ENCODE measurements at regions not wholly inside any gene's neighbourhood (a gene's known extent, or its start where the extent isn't known, plus 50 kb on each side); places are given as distances from the start of the nearest gene placed in this dataset.
"Not testable (repeated sequence)": the region's sequence is repeated elsewhere in the genome, so short reads cannot be mapped to it uniquely, and the experiment has no call there.

GRCh38 chr10:53335803-53336422, 563.3 kb upstream of the MBL2 start:
- H3K27ac Mint-ChIP-seq; CTCF ChIA-PET; DNase-seq; H3K4me3 Mint-ChIP-seq; intact Hi-C loops (cut with micrococcal nuclease); H3K27me3 Mint-ChIP-seq (ENCODE audit: low read depth); H3K4me1 Mint-ChIP-seq (ENCODE audit: low read depth); H3K36me3 Mint-ChIP-seq (ENCODE audit: low read depth): not testable (repeated sequence)
- H3K9me3 Mint-ChIP-seq, result peaks cover 26% of the 10 kb centered on the region

GRCh38 chr10:53331460-53331859, 558.9 kb upstream of the MBL2 start:
- intact Hi-C loops (cut with micrococcal nuclease), result no loop called here
- no peak for DNase-seq
- H3K4me3 Mint-ChIP-seq, result no peak overlapping the region
- no peak overlapping the region for H3K27ac Mint-ChIP-seq
- no peaks in the 10 kb centered on the region for H3K4me1 Mint-ChIP-seq (ENCODE audit: low read depth)
- H3K36me3 Mint-ChIP-seq (ENCODE audit: low read depth), result no peaks in the 10 kb centered on the region
- CTCF ChIA-PET, result no interaction called here
- H3K9me3 Mint-ChIP-seq, result peaks cover 17% of the 10 kb centered on the region
- H3K27me3 Mint-ChIP-seq (ENCODE audit: low read depth), result no peaks in the 10 kb centered on the region

- H3K27me3 Mint-ChIP-seq (ENCODE audit: low read depth); intact Hi-C loops (cut with micrococcal nuclease); DNase-seq; H3K9me3 Mint-ChIP-seq; CTCF ChIA-PET; H3K4me1 Mint-ChIP-seq (ENCODE audit: low read depth); H3K36me3 Mint-ChIP-seq (ENCODE audit: low read depth); H3K27ac Mint-ChIP-seq; H3K4me3 Mint-ChIP-seq: not testable (repeated sequence)
These were observed 554.1 kb upstream of the MBL2 start for GRCh38 chr10:53326401-53327305.

GRCh38 chr10:53325066-53325465, 552.5 kb upstream of the MBL2 start:
- H3K4me3 Mint-ChIP-seq, result no peak overlapping the region
- peaks cover 2% of the 10 kb centered on the region for H3K9me3 Mint-ChIP-seq
- CTCF ChIA-PET, result interaction anchor here (0.6 kb wide), 1 partner anchor 78 kb away, joined by 4 read pairs; no protein-coding TSS in a partner anchor
- intact Hi-C loops (cut with micrococcal nuclease), result no loop called here
- H3K4me1 Mint-ChIP-seq (ENCODE audit: low read depth), result no peaks in the 10 kb centered on the region
- no peaks in the 10 kb centered on the region for H3K36me3 Mint-ChIP-seq (ENCODE audit: low read depth)
- no peak overlapping the region for H3K27ac Mint-ChIP-seq
- DNase-seq, result no peak
- no peaks in the 10 kb centered on the region for H3K27me3 Mint-ChIP-seq (ENCODE audit: low read depth)

GRCh38 chr10:53315709-53316108, 543.1 kb upstream of the MBL2 start:
- DNase-seq, result no peak
- no peak overlapping the region for H3K27ac Mint-ChIP-seq
- no peak overlapping the region for H3K4me3 Mint-ChIP-seq
- peaks cover 2% of the 10 kb centered on the region for H3K9me3 Mint-ChIP-seq
- CTCF ChIA-PET, result no interaction called here
- intact Hi-C loops (cut with micrococcal nuclease), result no loop called here
- H3K36me3 Mint-ChIP-seq (ENCODE audit: low read depth), result no peaks in the 10 kb centered on the region
- H3K27me3 Mint-ChIP-seq (ENCODE audit: low read depth), result no peaks in the 10 kb centered on the region
- H3K4me1 Mint-ChIP-seq (ENCODE audit: low read depth), result no peaks in the 10 kb centered on the region

- H3K27me3 Mint-ChIP-seq (ENCODE audit: low read depth), result no peaks in the 10 kb centered on the region
- DNase-seq, result no peak
These were observed 542.3 kb upstream of the MBL2 start for GRCh38 chr10:53314876-53315275.

GRCh38 chr10:53298443-53298842, 525.9 kb upstream of the MBL2 start:
- H3K36me3 Mint-ChIP-seq (ENCODE audit: low read depth), result no peaks in the 10 kb centered on the region
- intact Hi-C loops (cut with micrococcal nuclease), result no loop called here
- no peak overlapping the region for H3K4me3 Mint-ChIP-seq
- H3K9me3 Mint-ChIP-seq, result peaks cover 10% of the 10 kb centered on the region
- CTCF ChIA-PET, result no interaction called here
- no peaks in the 10 kb centered on the region for H3K4me1 Mint-ChIP-seq (ENCODE audit: low read depth)
- H3K27me3 Mint-ChIP-seq (ENCODE audit: low read depth), result no peaks in the 10 kb centered on the region
- DNase-seq, result no peak
- no peak overlapping the region for H3K27ac Mint-ChIP-seq

More at GRCh38 chr10:53314876-53315275, 542.3 kb upstream of the MBL2 start:
- intact Hi-C loops (cut with micrococcal nuclease), result no loop called here
- H3K27ac Mint-ChIP-seq, result no peak overlapping the region
- H3K4me1 Mint-ChIP-seq (ENCODE audit: low read depth), result no peaks in the 10 kb centered on the region
- H3K36me3 Mint-ChIP-seq (ENCODE audit: low read depth), result no peaks in the 10 kb centered on the region
- CTCF ChIA-PET, result no interaction called here
- H3K4me3 Mint-ChIP-seq, result no peak overlapping the region
- H3K9me3 Mint-ChIP-seq, result peaks cover 2% of the 10 kb centered on the region

GRCh38 chr10:53284615-53285182, 512.1 kb upstream of the MBL2 start:
- Mint-ChIP-seq H3K36me3 (ENCODE audit: low read depth) (no peaks in the 10 kb centered on the region), H3K4me1 (ENCODE audit: low read depth) (no peaks in the 10 kb centered on the region), H3K27ac (no peak overlapping the region), H3K4me3 (no peak overlapping the region), H3K27me3 (ENCODE audit: low read depth) (no peaks in the 10 kb centered on the region), H3K9me3 (peaks cover 3% of the 10 kb centered on the region)
- CTCF ChIA-PET, result no interaction called here
- intact Hi-C loops (cut with micrococcal nuclease), result no loop called here
- no peak for DNase-seq

GRCh38 chr10:53276797-53277196, 504.2 kb upstream of the MBL2 start:
- intact Hi-C loops (cut with micrococcal nuclease), result no loop called here
- CTCF ChIA-PET, result no interaction called here
- Mint-ChIP-seq H3K4me1 (ENCODE audit: low read depth) (no peaks in the 10 kb centered on the region), H3K27ac (no peak overlapping the region), H3K9me3 (peaks cover 28% of the 10 kb centered on the region), H3K4me3 (no peak overlapping the region), H3K36me3 (ENCODE audit: low read depth) (no peaks in the 10 kb centered on the region), H3K27me3 (ENCODE audit: low read depth) (no peaks in the 10 kb centered on the region)
- DNase-seq, result no peak

- H3K4me3 Mint-ChIP-seq, result no peak overlapping the region
- no peak for DNase-seq
- no peaks in the 10 kb centered on the region for H3K4me1 Mint-ChIP-seq (ENCODE audit: low read depth)
- no peak overlapping the region for H3K27ac Mint-ChIP-seq
- no peaks in the 10 kb centered on the region for H3K36me3 Mint-ChIP-seq (ENCODE audit: low read depth)
- intact Hi-C loops (cut with micrococcal nuclease), result no loop called here
- CTCF ChIA-PET, result no interaction called here
- H3K27me3 Mint-ChIP-seq (ENCODE audit: low read depth), result no peaks in the 10 kb centered on the region
- peaks cover 16% of the 10 kb centered on the region for H3K9me3 Mint-ChIP-seq
These were observed 496.9 kb upstream of the MBL2 start for GRCh38 chr10:53269482-53269881.

- CTCF ChIA-PET, result no interaction called here
- intact Hi-C loops (cut with micrococcal nuclease), result no loop called here
- H3K27me3 Mint-ChIP-seq (ENCODE audit: low read depth), result no peaks in the 10 kb centered on the region
These were observed 487.6 kb upstream of the MBL2 start for GRCh38 chr10:53260213-53260612.

GRCh38 chr10:53256623-53257022, 484.0 kb upstream of the MBL2 start:
- intact Hi-C loops (cut with micrococcal nuclease), result no loop called here
- H3K4me1 Mint-ChIP-seq (ENCODE audit: low read depth), result no peaks in the 10 kb centered on the region
- H3K4me3 Mint-ChIP-seq, result no peak overlapping the region
- no peaks in the 10 kb centered on the region for H3K36me3 Mint-ChIP-seq (ENCODE audit: low read depth)
- H3K27me3 Mint-ChIP-seq (ENCODE audit: low read depth), result no peaks in the 10 kb centered on the region
- H3K9me3 Mint-ChIP-seq, result peaks cover 14% of the 10 kb centered on the region
- H3K27ac Mint-ChIP-seq, result no peak overlapping the region
- CTCF ChIA-PET, result no interaction called here
- DNase-seq, result no peak

More at GRCh38 chr10:53260213-53260612, 487.6 kb upstream of the MBL2 start:
- Mint-ChIP-seq H3K4me3 (no peak overlapping the region), H3K4me1 (ENCODE audit: low read depth) (no peaks in the 10 kb centered on the region), H3K9me3 (peaks cover 4% of the 10 kb centered on the region), H3K27ac (no peak overlapping the region), H3K36me3 (ENCODE audit: low read depth) (no peaks in the 10 kb centered on the region)
- DNase-seq, result no peak

Measured in activated naive CD4-positive, alpha-beta T cell treated with anti-CD3 and anti-CD28 coated beads for 36 hours (primary cell).